Liver (tissue), 8 donors: ENCODE measurements at regions not wholly inside any gene's neighbourhood (a gene's known extent, or its start where the extent isn't known, plus 50 kb on each side); places are given as distances from the start of the nearest gene placed in this dataset.

Experiments used
- DNase-seq: peaks from one replicate; pipeline ENCODE4 v3.0.0-alpha.2; 2017; ENCODE audit warnings: low spot score
- H3K27ac ChIP-seq, 2 donors: one replicate each; pipeline ENCODE4 v1.7.0; 2013; ENCODE audit warnings: inconsistent platforms in 2 of 2, low read length in 2 of 2, control low read depth in 1 of 2, low read depth in 1 of 2, mild to moderate bottlenecking in 1 of 2
- H3K27me3 ChIP-seq, 4 donors: one replicate each; pipeline versions ENCODE4 v1.6.1 to v1.7.0; 2013; ENCODE audit warnings: low read length in 3 of 4, inconsistent platforms in 1 of 4, mild to moderate bottlenecking in 1 of 4, moderate library complexity in 1 of 4; ENCODE audit not compliant: control insufficient read depth in 4 of 4, insufficient read depth in 4 of 4
- H3K36me3 ChIP-seq, 4 donors: one replicate each; pipeline versions ENCODE4 v1.6.1 to v1.7.0; 2013; ENCODE audit warnings: low read length in 3 of 4, mild to moderate bottlenecking in 3 of 4, low read depth in 1 of 4, moderate library complexity in 1 of 4; ENCODE audit not compliant: control insufficient read depth in 4 of 4, insufficient read depth in 3 of 4
- H3K4me1 ChIP-seq, 4 donors: one replicate each; pipeline versions ENCODE4 v1.6.1 to v1.7.0; 2013; ENCODE audit warnings: low read length in 3 of 4, mild to moderate bottlenecking in 3 of 4, moderate library complexity in 1 of 4; ENCODE audit not compliant: control insufficient read depth in 4 of 4, insufficient read depth in 4 of 4
- H3K4me3 ChIP-seq, 3 donors: one replicate each; pipeline versions ENCODE4 v1.6.1 to v1.7.0; 2013; ENCODE audit warnings: low read length in 3 of 3, control low read depth in 1 of 3, low read depth in 1 of 3, mild to moderate bottlenecking in 1 of 3
- H3K9ac ChIP-seq, 2 donors: one replicate each; pipeline ENCODE4 v1.7.0; 2013; ENCODE audit warnings: low read length in 2 of 2, mild to moderate bottlenecking in 2 of 2, moderate library complexity in 2 of 2, control low read depth in 1 of 2, low read depth in 1 of 2
- H3K9me3 ChIP-seq, 4 donors: one replicate each; pipeline versions ENCODE4 v1.6.1 to v1.7.0; 2013; ENCODE audit warnings: low read length in 3 of 4; ENCODE audit not compliant: control insufficient read depth in 4 of 4
- ATF3 ChIP-seq: IDR thresholded peaks from 2 replicates; pipeline ENCODE4 v1.6.1; 2016; ENCODE audit warnings: antibody characterized with exemption
- CTCF ChIP-seq: fragments of 150-350 bp; IDR thresholded peaks from 2 replicates; pipeline ENCODE4 v1.5.1; 2017; ENCODE audit warnings: improper control_type of control experiment, low read depth, low read length; ENCODE audit not compliant: missing input control
- EGR1 ChIP-seq, 2 donors: IDR thresholded peaks; 2 replicates each; pipeline ENCODE4 v1.6.1; 2016 to 2018; ENCODE audit warnings: antibody characterized with exemption in 2 of 2, low read depth in 2 of 2
- FOXA1 ChIP-seq: IDR thresholded peaks from 2 replicates; pipeline ENCODE4 v1.6.1; 2016; ENCODE audit warnings: antibody characterized with exemption
- FOXA2 ChIP-seq: IDR thresholded peaks from 2 replicates; pipeline ENCODE4 v1.6.1; 2016; ENCODE audit warnings: antibody characterized with exemption
- GABPA ChIP-seq, 2 donors: IDR thresholded peaks in 1 of 2; conservative IDR thresholded peaks in 1 of 2; 2 replicates each; pipeline ENCODE4 v1.6.1; 2016; ENCODE audit warnings: antibody characterized with exemption in 2 of 2, mild to moderate bottlenecking in 1 of 2, moderate library complexity in 1 of 2
- HNF4A ChIP-seq, 2 donors: conservative IDR thresholded peaks; 2 replicates each; pipeline ENCODE4 v1.6.1; 2016; ENCODE audit warnings: antibody characterized with exemption in 2 of 2, mild to moderate bottlenecking in 2 of 2
- HNF4G ChIP-seq: IDR thresholded peaks from 2 replicates; pipeline ENCODE4 v1.6.1; 2016; ENCODE audit warnings: antibody characterized with exemption
- JUND ChIP-seq, 2 donors: IDR thresholded peaks; 2 replicates each; pipeline ENCODE4 v1.6.1; 2016; ENCODE audit warnings: antibody characterized with exemption in 2 of 2
- MAX ChIP-seq: IDR thresholded peaks from 2 replicates; pipeline ENCODE4 v1.6.1; 2016; ENCODE audit warnings: antibody characterized with exemption
- NR2F2 ChIP-seq: IDR thresholded peaks from 2 replicates; pipeline ENCODE4 v1.6.1; 2016; ENCODE audit warnings: antibody characterized with exemption
- REST ChIP-seq: IDR thresholded peaks from 2 replicates; pipeline ENCODE4 v1.6.1; 2016; ENCODE audit warnings: antibody characterized with exemption, mild to moderate bottlenecking
- RXRA ChIP-seq, 2 donors: IDR thresholded peaks; 2 replicates each; pipeline ENCODE4 v1.6.1; 2017 to 2018; ENCODE audit warnings: antibody characterized with exemption in 2 of 2, mild to moderate bottlenecking in 1 of 2
- SP1 ChIP-seq: IDR thresholded peaks from 2 replicates; pipeline ENCODE4 v1.6.1; 2018; ENCODE audit warnings: antibody characterized with exemption, mild to moderate bottlenecking
- TAF1 ChIP-seq: conservative IDR thresholded peaks from 2 replicates; pipeline ENCODE4 v1.6.1; 2016; ENCODE audit warnings: antibody characterized with exemption, mild to moderate bottlenecking
- YY1 ChIP-seq: IDR thresholded peaks from 2 replicates; pipeline ENCODE4 v1.6.1; 2016; ENCODE audit warnings: antibody characterized with exemption, mild to moderate bottlenecking
- ZBTB33 ChIP-seq: IDR thresholded peaks from 2 replicates; pipeline ENCODE4 v1.6.1; 2016; ENCODE audit warnings: antibody characterized with exemption
- WGBS: extraction: QIAGEN DNeasy Blood & Tissue Kit; methylation state at CpG from one replicate; pipeline ENCODE4 v1.1.7; 2013; 5-methylcytosine and 5-hydroxymethylcytosine counted together
- donor health status: healthy.
- donor health status: healthy.
- donor health status: healthy.
- donor health status: healthy.
- donor health status: healthy.

GRCh38 chr5:3355126-3355525 lies 240.5 kb upstream of the IRX1 start (continued):
- no peak for TF ChIP-seq REST
- no peak for TF ChIP-seq SP1
- TF ChIP-seq NR2F2, result no peak
- no peak for TF ChIP-seq TAF1
- no peak for TF ChIP-seq ATF3
- TF ChIP-seq FOXA2, result no peak
- no peak for TF ChIP-seq RXRA (IDR thresholded peaks at IDR 0.05)
- no peak for TF ChIP-seq JUND (IDR thresholded peaks at IDR 0.05)
- no peak for TF ChIP-seq HNF4A (conservative IDR thresholded peaks at IDR 0.05)
- TF ChIP-seq GABPA (IDR thresholded peaks at IDR 0.05 in 1 of 2, conservative IDR thresholded peaks at IDR 0.05 in 1 of 2), result no peak
- no peak for TF ChIP-seq YY1

- no peaks in the 10 kb centered on the region for H3K4me1 ChIP-seq
- no peak overlapping the region for H3K27ac ChIP-seq
- no peaks in the 10 kb centered on the region for H3K9me3 ChIP-seq
- no peak overlapping the region for H3K9ac ChIP-seq
- WGBS, result 70% methylated on average over 7 of the region's 7 CpGs
- H3K36me3 ChIP-seq, result no peaks in the 10 kb centered on the region
- H3K4me3 ChIP-seq, result no peak overlapping the region
- no peak for DNase-seq
- H3K27me3 ChIP-seq, result peaks cover 0 to under 1% (median 0%) of the 10 kb centered on the region in 4 donors
- TF ChIP-seq ZBTB33 (no peak), EGR1 (IDR thresholded peaks at IDR 0.05; ENCODE audit: low read depth in 2 of 2) (no peak), HNF4A (conservative IDR thresholded peaks at IDR 0.05) (no peak), NR2F2 (no peak), FOXA1 (no peak)
These were observed 241.0 kb upstream of the IRX1 start for GRCh38 chr5:3354606-3355005.

GRCh38 chr5:3353561-3353960 lies 242.1 kb upstream of the IRX1 start:
- Histone ChIP-seq H3K36me3 (no peaks in the 10 kb centered on the region), H3K27ac (no peak overlapping the region), H3K4me3 (no peak overlapping the region), H3K9ac (no peak overlapping the region), H3K27me3 (no peaks in the 10 kb centered on the region), H3K9me3 (no peaks in the 10 kb centered on the region), H3K4me1 (no peaks in the 10 kb centered on the region)
- DNase-seq, result no peak
- WGBS, result 59% methylated on average over 7 of the region's 7 CpGs
- TF ChIP-seq FOXA2 (no peak), TAF1 (no peak), YY1 (no peak), MAX (no peak), CTCF (no peak), EGR1 (IDR thresholded peaks at IDR 0.05; ENCODE audit: low read depth in 2 of 2) (no peak), ZBTB33 (no peak), HNF4A (conservative IDR thresholded peaks at IDR 0.05) (no peak), HNF4G (no peak), SP1 (no peak), FOXA1 (no peak), REST (no peak)
